Liver (tissue), 8 donors: ENCODE measurements at regions not wholly inside any gene's neighbourhood (a gene's known extent, or its start where the extent isn't known, plus 50 kb on each side); places are given as distances from the start of the nearest gene placed in this dataset.

ENCODE experiments used
- DNase-seq: peaks from one replicate; pipeline ENCODE4 v3.0.0-alpha.2; 2017; ENCODE audit warnings: low spot score
- H3K27ac ChIP-seq, 2 donors: one replicate each; pipeline ENCODE4 v1.7.0; 2013; ENCODE audit warnings: inconsistent platforms in 2 of 2, low read length in 2 of 2, control low read depth in 1 of 2, low read depth in 1 of 2, mild to moderate bottlenecking in 1 of 2
- H3K27me3 ChIP-seq, 4 donors: one replicate each; pipeline versions ENCODE4 v1.6.1 to v1.7.0; 2013; ENCODE audit warnings: low read length in 3 of 4, inconsistent platforms in 1 of 4, mild to moderate bottlenecking in 1 of 4, moderate library complexity in 1 of 4; ENCODE audit not compliant: control insufficient read depth in 4 of 4, insufficient read depth in 4 of 4
- H3K36me3 ChIP-seq, 4 donors: one replicate each; pipeline versions ENCODE4 v1.6.1 to v1.7.0; 2013; ENCODE audit warnings: low read length in 3 of 4, mild to moderate bottlenecking in 3 of 4, low read depth in 1 of 4, moderate library complexity in 1 of 4; ENCODE audit not compliant: control insufficient read depth in 4 of 4, insufficient read depth in 3 of 4
- H3K4me1 ChIP-seq, 4 donors: one replicate each; pipeline versions ENCODE4 v1.6.1 to v1.7.0; 2013; ENCODE audit warnings: low read length in 3 of 4, mild to moderate bottlenecking in 3 of 4, moderate library complexity in 1 of 4; ENCODE audit not compliant: control insufficient read depth in 4 of 4, insufficient read depth in 4 of 4
- H3K4me3 ChIP-seq, 3 donors: one replicate each; pipeline versions ENCODE4 v1.6.1 to v1.7.0; 2013; ENCODE audit warnings: low read length in 3 of 3, control low read depth in 1 of 3, low read depth in 1 of 3, mild to moderate bottlenecking in 1 of 3
- H3K9ac ChIP-seq, 2 donors: one replicate each; pipeline ENCODE4 v1.7.0; 2013; ENCODE audit warnings: low read length in 2 of 2, mild to moderate bottlenecking in 2 of 2, moderate library complexity in 2 of 2, control low read depth in 1 of 2, low read depth in 1 of 2
- H3K9me3 ChIP-seq, 4 donors: one replicate each; pipeline versions ENCODE4 v1.6.1 to v1.7.0; 2013; ENCODE audit warnings: low read length in 3 of 4; ENCODE audit not compliant: control insufficient read depth in 4 of 4
- CTCF ChIP-seq: fragments of 150-350 bp; IDR thresholded peaks from 2 replicates; pipeline ENCODE4 v1.5.1; 2017; ENCODE audit warnings: improper control_type of control experiment, low read depth, low read length; ENCODE audit not compliant: missing input control
- EGR1 ChIP-seq, 2 donors: IDR thresholded peaks; 2 replicates each; pipeline ENCODE4 v1.6.1; 2016 to 2018; ENCODE audit warnings: antibody characterized with exemption in 2 of 2, low read depth in 2 of 2
- FOXA1 ChIP-seq: IDR thresholded peaks from 2 replicates; pipeline ENCODE4 v1.6.1; 2016; ENCODE audit warnings: antibody characterized with exemption
- FOXA2 ChIP-seq: IDR thresholded peaks from 2 replicates; pipeline ENCODE4 v1.6.1; 2016; ENCODE audit warnings: antibody characterized with exemption
- GABPA ChIP-seq, 2 donors: IDR thresholded peaks in 1 of 2; conservative IDR thresholded peaks in 1 of 2; 2 replicates each; pipeline ENCODE4 v1.6.1; 2016; ENCODE audit warnings: antibody characterized with exemption in 2 of 2, mild to moderate bottlenecking in 1 of 2, moderate library complexity in 1 of 2
- HNF4G ChIP-seq: IDR thresholded peaks from 2 replicates; pipeline ENCODE4 v1.6.1; 2016; ENCODE audit warnings: antibody characterized with exemption
- JUND ChIP-seq, 2 donors: IDR thresholded peaks; 2 replicates each; pipeline ENCODE4 v1.6.1; 2016; ENCODE audit warnings: antibody characterized with exemption in 2 of 2
- MAX ChIP-seq: IDR thresholded peaks from 2 replicates; pipeline ENCODE4 v1.6.1; 2016; ENCODE audit warnings: antibody characterized with exemption
- NR2F2 ChIP-seq: IDR thresholded peaks from 2 replicates; pipeline ENCODE4 v1.6.1; 2016; ENCODE audit warnings: antibody characterized with exemption
- RAD21 ChIP-seq, 2 donors: IDR thresholded peaks; 2 replicates each; pipeline ENCODE4 v1.6.1; 2016; ENCODE audit warnings: antibody characterized with exemption in 2 of 2, mild to moderate bottlenecking in 2 of 2
- REST ChIP-seq: IDR thresholded peaks from 2 replicates; pipeline ENCODE4 v1.6.1; 2016; ENCODE audit warnings: antibody characterized with exemption, mild to moderate bottlenecking
- RXRA ChIP-seq, 2 donors: IDR thresholded peaks; 2 replicates each; pipeline ENCODE4 v1.6.1; 2017 to 2018; ENCODE audit warnings: antibody characterized with exemption in 2 of 2, mild to moderate bottlenecking in 1 of 2
- SP1 ChIP-seq: IDR thresholded peaks from 2 replicates; pipeline ENCODE4 v1.6.1; 2018; ENCODE audit warnings: antibody characterized with exemption, mild to moderate bottlenecking
- TAF1 ChIP-seq: conservative IDR thresholded peaks from 2 replicates; pipeline ENCODE4 v1.6.1; 2016; ENCODE audit warnings: antibody characterized with exemption, mild to moderate bottlenecking
- YY1 ChIP-seq: IDR thresholded peaks from 2 replicates; pipeline ENCODE4 v1.6.1; 2016; ENCODE audit warnings: antibody characterized with exemption, mild to moderate bottlenecking
- ZBTB33 ChIP-seq: IDR thresholded peaks from 2 replicates; pipeline ENCODE4 v1.6.1; 2016; ENCODE audit warnings: antibody characterized with exemption
- WGBS: extraction: QIAGEN DNeasy Blood & Tissue Kit; methylation state at CpG from one replicate; pipeline ENCODE4 v1.1.7; 2013; 5-methylcytosine and 5-hydroxymethylcytosine counted together
- TF ChIP-seq, protein P1 (sequence below): IDR thresholded peaks from 2 replicates; pipeline ENCODE4 v1.6.1; 2016; ENCODE audit warnings: antibody characterized with exemption
- donor health status: healthy.
- donor health status: healthy.
- donor health status: healthy.
- donor health status: healthy.
- donor health status: healthy.

GRCh38 chr1:101145449-101145820, 91.4 kb upstream of the S1PR1 start:
- Histone ChIP-seq H3K27ac (no peak overlapping the region), H3K27me3 (no peaks in the 10 kb centered on the region), H3K9me3 (no peaks in the 10 kb centered on the region), H3K9ac (no peak overlapping the region), H3K4me1 (peaks cover 0 to 2% (median 1%) of the 10 kb centered on the region in 4 donors), H3K4me3 (no peak overlapping the region), H3K36me3 (no peaks in the 10 kb centered on the region)
- no peak for DNase-seq
- TF ChIP-seq REST: no peak
- TF ChIP-seq HNF4G: no peak
- no peak for TF ChIP-seq ZBTB33
- TF ChIP-seq RAD21 (IDR thresholded peaks at IDR 0.05): no peak
- TF ChIP-seq MAX: no peak
- TF ChIP-seq GABPA (IDR thresholded peaks at IDR 0.05 in 1 of 2, conservative IDR thresholded peaks at IDR 0.05 in 1 of 2): no peak
- TF ChIP-seq FOXA2: no peak
- no peak for TF ChIP-seq YY1
- TF ChIP-seq, protein P1, sequence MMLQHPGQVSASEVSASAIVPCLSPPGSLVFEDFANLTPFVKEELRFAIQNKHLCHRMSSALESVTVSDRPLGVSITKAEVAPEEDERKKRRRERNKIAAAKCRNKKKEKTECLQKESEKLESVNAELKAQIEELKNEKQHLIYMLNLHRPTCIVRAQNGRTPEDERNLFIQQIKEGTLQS: no peak
- no peak for TF ChIP-seq NR2F2
- no peak for TF ChIP-seq RXRA (IDR thresholded peaks at IDR 0.05)
- no peak for TF ChIP-seq SP1
- no peak for TF ChIP-seq EGR1 (IDR thresholded peaks at IDR 0.05; ENCODE audit: low read depth in 2 of 2)
- TF ChIP-seq CTCF: no peak

- H3K4me1 ChIP-seq: peaks cover 0 to 2% (median under 1%) of the 10 kb centered on the region in 4 donors
- H3K9ac ChIP-seq: no peak overlapping the region
- H3K4me3 ChIP-seq: no peak overlapping the region
- no peaks in the 10 kb centered on the region for H3K27me3 ChIP-seq
- no peak for DNase-seq
- no peaks in the 10 kb centered on the region for H3K36me3 ChIP-seq
- no peaks in the 10 kb centered on the region for H3K9me3 ChIP-seq
- H3K27ac ChIP-seq: no peak overlapping the region
- WGBS: 70% methylated on average over 5 of the region's 5 CpGs
- TF ChIP-seq ZBTB33: no peak
- no peak for TF ChIP-seq FOXA1
- no peak for TF ChIP-seq JUND (IDR thresholded peaks at IDR 0.05)
- TF ChIP-seq RXRA (IDR thresholded peaks at IDR 0.05): no peak
- no peak for TF ChIP-seq RAD21 (IDR thresholded peaks at IDR 0.05)
- TF ChIP-seq TAF1: no peak
- no peak for TF ChIP-seq SP1
- TF ChIP-seq YY1: no peak
- no peak for TF ChIP-seq NR2F2
- no peak for TF ChIP-seq HNF4G
- no peak for TF ChIP-seq FOXA2
- no peak for TF ChIP-seq REST
- TF ChIP-seq GABPA (IDR thresholded peaks at IDR 0.05 in 1 of 2, conservative IDR thresholded peaks at IDR 0.05 in 1 of 2): no peak
Observed at GRCh38 chr1:101144671-101145448, 92.0 kb upstream of the S1PR1 start.
